SHP77 (cell line): ENCODE measurements at regions not wholly inside any gene's neighbourhood (a gene's known extent, or its start where the extent isn't known, plus 50 kb on each side); places are given as distances from the start of the nearest gene placed in this dataset.
A peak's percentile ranks its signal among the peaks of the same experiment; 100 is the strongest.

Source experiments
- DNase-seq, 2 experiments: peaks; one replicate each; lab custom pipeline; 2025; lab: John Stamatoyannopoulos, UW

GRCh38 chrX:93598076-93598475 is 75.3 kb downstream of the NAP1L3 start:
- no peak for DNase-seq

- DNase-seq: no peak
These were observed 78.6 kb downstream of the NAP1L3 start for GRCh38 chrX:93594780-93595179.

GRCh38 chrX:93593966-93594365 is 79.4 kb downstream of the NAP1L3 start:
- no peak for DNase-seq

GRCh38 chrX:93591398-93591797 is 82.0 kb downstream of the NAP1L3 start:
- no peak for DNase-seq

GRCh38 chrX:93585661-93586060 is 87.7 kb downstream of the NAP1L3 start:
- DNase-seq: no peak

- peak in 1 of 2 experiments; percentile 6 for DNase-seq
These were observed 92.7 kb downstream of the NAP1L3 start for GRCh38 chrX:93580634-93581033.

- no peak for DNase-seq
These were observed 134.8 kb downstream of the NAP1L3 start for GRCh38 chrX:93538575-93538974.

- DNase-seq: no peak
These were observed 144.5 kb downstream of the NAP1L3 start for GRCh38 chrX:93528917-93529316.
